Colonic mucosa (tissue), 4 donors: ENCODE measurements at regions not wholly inside any gene's neighbourhood (a gene's known extent, or its start where the extent isn't known, plus 50 kb on each side); places are given as distances from the start of the nearest gene placed in this dataset.
"Not testable (repeated sequence)": the region's sequence is repeated elsewhere in the genome, so short reads cannot be mapped to it uniquely, and the experiment has no call there.

Source experiments
- DNase-seq: peaks from one replicate; pipeline ENCODE4 v3.0.0-alpha.2; 2020
- H3K27ac ChIP-seq: fragments of 200-600 bp; one replicate; pipeline ENCODE4 v1.8.0; 2021
- H3K27me3 ChIP-seq: fragments of 200-600 bp; one replicate; pipeline ENCODE4 v1.8.0; 2021
- H3K36me3 ChIP-seq: fragments of 200-600 bp; one replicate; pipeline ENCODE4 v1.8.0; 2021
- H3K4me1 ChIP-seq: fragments of 200-600 bp; one replicate; pipeline ENCODE4 v1.8.0; 2021; ENCODE audit warnings: mild to moderate bottlenecking
- H3K4me3 ChIP-seq: fragments of 200-600 bp; one replicate; pipeline ENCODE4 v1.8.0; 2021
- H3K9ac ChIP-seq, 2 donors: one replicate each; pipeline ENCODE4 v1.7.0; 2013; ENCODE audit warnings: control low read depth in 2 of 2, low read depth in 2 of 2, low read length in 2 of 2
- H3K9me3 ChIP-seq: fragments of 200-600 bp; one replicate; pipeline ENCODE4 v1.8.0; 2021
- intact Hi-C: fragments of 100-400 bp; cut with DNase I; formaldehyde crosslinking; loops from one replicate; pipeline ENCODE4 v1.14.1; 2022
- donor health status: healthy.
- donor health status: DM: no; HTN: no; CAD: no.
- donor health status: DM: no; HTN: no; CAD: no.

DNA sequence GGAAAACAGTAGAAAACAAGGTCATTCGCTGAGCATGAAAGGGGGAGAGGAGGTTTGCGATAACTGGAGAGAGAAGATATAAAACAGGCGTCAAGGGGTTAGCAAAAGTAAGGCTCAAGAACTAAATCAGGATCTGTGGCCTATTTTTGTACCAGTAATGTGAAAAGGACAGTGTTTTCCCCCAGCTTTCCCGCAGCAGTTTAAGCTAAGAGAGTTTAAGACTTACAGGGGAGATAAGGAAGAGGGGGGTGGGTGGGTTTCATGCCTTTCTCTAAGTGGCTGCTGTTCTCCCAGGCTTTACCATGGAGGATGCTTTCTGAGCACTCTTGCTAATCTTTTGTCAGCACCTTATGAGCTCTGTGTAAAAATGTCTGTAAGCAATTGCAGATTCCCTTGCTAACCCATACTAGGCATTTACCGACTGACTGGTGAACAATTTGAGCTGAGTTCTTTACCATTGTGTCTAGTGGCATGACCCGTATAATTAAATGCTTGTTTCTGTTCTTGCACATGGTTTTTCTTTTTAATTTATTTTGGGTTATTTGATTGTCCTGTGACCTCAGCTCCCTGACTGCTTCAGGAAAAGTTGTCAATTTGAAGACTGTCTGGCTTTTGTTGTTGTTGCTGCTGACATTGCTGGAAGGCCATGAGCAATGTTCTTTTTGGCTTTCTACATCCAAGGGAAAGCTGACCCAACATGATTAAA, 144.0 kb downstream of the KBTBD2 start:
- H3K9me3 ChIP-seq, H3K27me3 ChIP-seq, H3K9ac ChIP-seq, H3K36me3 ChIP-seq, H3K4me3 ChIP-seq, H3K4me1 ChIP-seq, DNase-seq, H3K27ac ChIP-seq, intact Hi-C loops: not testable (repeated sequence)

DNA sequence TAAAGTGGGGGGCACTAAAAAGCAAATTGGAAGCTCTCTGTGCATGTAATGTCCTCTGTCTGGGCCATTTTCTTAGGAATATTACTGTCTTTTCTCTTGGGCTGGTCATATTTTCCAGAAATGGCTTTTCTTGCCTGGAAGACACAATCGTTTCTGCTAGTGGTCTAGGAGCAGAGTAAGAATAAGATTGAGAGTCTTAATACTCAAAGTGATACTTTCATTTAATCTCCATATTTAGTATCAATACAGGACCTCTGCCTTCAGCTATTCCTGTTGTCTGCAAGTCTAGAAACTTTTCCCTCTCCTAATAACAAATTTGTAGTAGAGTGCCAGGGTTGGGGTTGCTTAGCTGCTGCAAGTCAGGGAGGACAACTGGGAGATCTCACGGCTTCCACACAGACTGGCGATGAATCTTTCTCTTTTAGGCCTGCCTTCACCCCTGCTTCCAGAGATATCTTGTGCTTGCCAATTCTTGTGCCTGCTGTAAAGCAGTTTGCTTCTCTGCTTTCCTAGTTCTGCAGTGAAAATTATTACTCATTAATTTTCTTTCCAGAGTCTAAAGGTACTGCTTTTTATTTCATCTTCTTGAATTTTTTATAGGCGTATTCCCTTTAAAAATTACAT, 149.6 kb downstream of the KBTBD2 start:
- H3K9ac ChIP-seq, H3K36me3 ChIP-seq, DNase-seq, H3K27me3 ChIP-seq, H3K27ac ChIP-seq, H3K4me3 ChIP-seq, H3K4me1 ChIP-seq, H3K9me3 ChIP-seq, intact Hi-C loops: not testable (repeated sequence)

GRCh38 chr7:32739749-32740148, 151.8 kb downstream of the KBTBD2 start:
- H3K27me3 ChIP-seq, H3K36me3 ChIP-seq, H3K4me3 ChIP-seq, H3K4me1 ChIP-seq, H3K9ac ChIP-seq, H3K27ac ChIP-seq, intact Hi-C loops, H3K9me3 ChIP-seq, DNase-seq: not testable (repeated sequence)

DNA sequence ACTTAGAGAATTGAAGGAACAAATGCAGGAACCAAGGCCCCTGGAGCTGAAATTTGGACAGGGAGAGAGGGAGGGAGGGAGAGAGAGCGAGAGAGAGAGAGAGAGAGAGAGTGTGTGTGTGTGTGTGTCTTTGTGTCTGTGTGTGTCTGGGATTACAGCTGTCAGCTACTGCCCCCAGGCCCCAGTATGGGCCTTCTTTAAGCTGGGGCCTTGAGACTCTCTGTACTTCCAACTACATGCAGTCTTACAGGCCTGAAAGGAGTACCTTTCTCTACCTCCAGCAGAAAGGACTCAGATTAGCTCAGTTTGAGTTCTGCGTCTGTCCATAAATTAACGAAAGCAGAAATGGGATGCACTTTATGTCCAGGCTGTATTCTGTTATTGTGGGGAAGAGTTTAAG, 153.2 kb downstream of the KBTBD2 start:
- H3K9me3 ChIP-seq, H3K27me3 ChIP-seq, H3K36me3 ChIP-seq, H3K4me3 ChIP-seq, intact Hi-C loops, H3K9ac ChIP-seq, H3K27ac ChIP-seq, DNase-seq, H3K4me1 ChIP-seq: not testable (repeated sequence)

DNA sequence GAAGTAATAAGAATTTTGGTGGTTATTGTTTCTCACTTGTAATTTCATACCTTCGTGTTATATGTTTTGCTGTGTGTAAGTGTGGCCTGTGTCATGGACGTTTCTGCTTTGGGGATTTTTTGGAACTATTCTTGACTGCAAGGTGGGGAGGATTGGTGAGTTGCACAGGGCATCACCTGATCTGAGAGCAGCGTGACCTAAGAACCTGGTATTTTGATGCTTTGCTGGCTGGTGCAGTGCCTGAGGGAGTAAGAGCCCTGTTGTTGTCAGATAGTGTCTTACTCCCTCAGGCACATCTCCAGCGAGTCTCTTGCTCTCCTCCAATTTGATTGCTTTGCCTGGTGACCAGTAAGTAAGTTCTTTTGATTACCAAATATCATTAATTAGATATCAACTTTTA, 158.8 kb downstream of the KBTBD2 start:
- H3K4me1 ChIP-seq, H3K27me3 ChIP-seq, intact Hi-C loops, H3K9ac ChIP-seq, H3K27ac ChIP-seq, H3K36me3 ChIP-seq, H3K9me3 ChIP-seq, H3K4me3 ChIP-seq, DNase-seq: not testable (repeated sequence)

DNA sequence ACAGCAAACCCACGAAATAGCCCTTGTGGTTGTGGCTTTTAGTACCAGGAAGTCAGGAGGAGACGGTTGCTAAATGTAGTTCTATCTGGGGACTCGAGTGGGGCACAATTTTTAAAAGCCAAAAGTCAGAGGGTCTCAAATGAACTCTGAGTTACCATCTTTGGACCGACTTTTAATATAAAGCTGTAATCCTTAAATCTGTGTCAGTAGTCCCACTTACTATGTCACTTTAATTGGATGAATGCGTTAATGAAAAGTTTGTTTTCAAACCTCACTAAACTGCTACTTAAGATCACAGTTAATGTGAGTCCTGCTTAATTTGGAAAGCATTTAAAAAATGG, 162.3 kb downstream of the KBTBD2 start:
- H3K4me1 ChIP-seq, H3K27me3 ChIP-seq, H3K9ac ChIP-seq, intact Hi-C loops, H3K9me3 ChIP-seq, DNase-seq, H3K27ac ChIP-seq, H3K36me3 ChIP-seq: not testable (repeated sequence)
- H3K4me3 ChIP-seq, result peak overlapping the region; percentile 65

- intact Hi-C loops, H3K27me3 ChIP-seq, H3K4me1 ChIP-seq, H3K9me3 ChIP-seq, H3K36me3 ChIP-seq: not testable (repeated sequence)
- Histone ChIP-seq H3K4me3 (peak overlapping the region; percentile 65), H3K9ac (peak overlapping the region in 1 of 2 donors; percentile 64), H3K27ac (peak overlapping the region; percentile 92)
- DNase-seq, result peak; percentile 56
Measured at GRCh38 chr7:32728412-32729334, 162.9 kb downstream of the KBTBD2 start.

DNA sequence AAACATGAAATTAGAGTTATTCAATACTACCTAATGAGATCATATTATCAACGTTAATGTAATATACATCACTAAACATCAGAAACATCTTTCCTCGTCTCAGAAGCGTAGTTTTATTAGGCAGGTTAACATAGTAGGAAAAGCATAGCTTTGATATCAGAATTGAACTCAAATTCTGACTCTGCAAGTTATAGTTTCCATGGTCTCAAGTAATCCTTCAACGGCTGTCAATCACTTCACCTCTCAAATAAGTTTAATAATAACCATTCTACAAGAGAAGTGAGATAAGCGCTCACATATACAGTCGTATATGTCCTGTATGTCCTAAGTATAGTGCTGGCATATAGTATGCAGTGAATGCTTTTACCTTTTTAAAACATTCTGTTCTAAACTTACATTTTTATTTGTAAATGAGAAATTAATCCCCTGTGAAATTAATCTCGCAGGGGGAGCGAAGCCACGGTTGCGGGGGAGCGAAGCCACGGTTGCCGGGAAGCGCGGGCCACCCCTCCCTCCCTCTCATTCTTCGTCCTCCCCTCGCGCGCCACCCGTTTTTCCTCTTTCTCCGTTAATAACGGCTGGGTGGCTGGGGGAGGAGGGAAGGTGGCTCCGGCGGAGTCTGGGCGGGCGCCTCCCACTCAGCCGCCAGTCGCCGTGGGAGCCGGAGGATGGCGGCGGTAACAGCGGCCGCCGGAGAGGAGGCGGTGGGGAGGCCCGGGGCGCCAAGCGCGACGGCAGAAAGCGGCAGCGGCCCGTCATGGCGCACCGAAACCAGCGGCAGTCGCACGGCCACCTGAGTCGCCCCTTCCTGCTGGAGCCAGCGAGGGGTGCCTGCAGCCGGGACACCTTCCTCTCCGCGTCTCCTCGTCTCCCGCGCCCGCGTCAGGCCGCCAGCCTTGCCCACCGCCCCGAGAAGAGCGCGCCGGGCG, 163.8 kb downstream of the KBTBD2 start:
- intact Hi-C loops, H3K27me3 ChIP-seq, H3K36me3 ChIP-seq, H3K4me1 ChIP-seq, H3K9me3 ChIP-seq: not testable (repeated sequence)
- Histone ChIP-seq H3K9ac (peak overlapping the region in 1 of 2 donors; percentile 64), H3K4me3 (peak overlapping the region; percentile 65), H3K27ac (peak overlapping the region; percentile 92)
- peak; percentile 38 for DNase-seq

- H3K27ac ChIP-seq, H3K4me1 ChIP-seq, intact Hi-C loops, H3K9ac ChIP-seq, H3K36me3 ChIP-seq, H3K4me3 ChIP-seq, H3K27me3 ChIP-seq, DNase-seq, H3K9me3 ChIP-seq: not testable (repeated sequence)
Measured at GRCh38 chr7:32722837-32723236, 168.7 kb downstream of the KBTBD2 start.
